K562 (cell line): ENCODE measurements at regions not wholly inside any gene's neighbourhood (a gene's known extent, or its start where the extent isn't known, plus 50 kb on each side); places are given as distances from the start of the nearest gene placed in this dataset.

Experiments
- ATAC-seq: fragments of 200-7000 bp; cut with Tn5 transposase; 3 replicates; pipeline ENCODE4 v1.9.1; 2020; ENCODE audit warnings: moderate library complexity
- BruUV-seq: library from RNA; stranded (reverse); fragments of 400-500 nt; replicated peaks from 2 replicates; lab custom pipeline; 2021; lab: Mats Ljungman, UMichigan
- CTCF ChIA-PET: fragments of 300-600 bp; formaldehyde crosslinking; extraction: SDS; loops from one replicate; lab custom pipeline; 2021; ENCODE audit warnings: low intra/inter-chr PET ratio; lab: Yijun Ruan, JAX
- POLR2A ChIA-PET: fragments of 300-600, 350-650 bp; sonication (Branson Sonifier 250); formaldehyde crosslinking; extraction: SDS; loops from one replicate; lab custom pipeline; 2021; ENCODE audit warnings: antibody characterized with exemption, inconsistent platforms; lab: Yijun Ruan, JAX
- DNase-seq, 4 experiments: peaks; one replicate each; pipeline versions ENCODE4 v3.0.0 to v3.0.0-alpha.2; 2011 to 2018; ENCODE audit warnings: low spot score in 3 of 4, mixed read lengths in 3 of 4; ENCODE audit errors: extremely low read depth in 1 of 4
- FAIRE-seq: peaks from 2 replicates; lab custom pipeline; 2011; peaks lifted over from hg19 to GRCh38; lab: Jason Lieb, UNC
- H2AFZ ChIP-seq: 2 replicates; pipeline ENCODE4 v1.6.0; 2011; ENCODE audit warnings: low read depth, low read length, control low read depth, inconsistent platforms
- H3K27ac ChIP-seq: fragments of 200-600 bp; 3 replicates; pipeline ENCODE4 v1.8.0; 2011; ENCODE audit warnings: low read depth, mild to moderate bottlenecking, control low read depth, inconsistent platforms, low read length, moderate library complexity, mixed read lengths; ENCODE audit errors: extremely low read depth
- H3K27me3 ChIP-seq, 2 experiments: fragments of 300-600 bp in 1 of 2; 2 replicates in 1 of 2; 3 replicates in 1 of 2; pipeline versions ENCODE4 v1.6.0 to v1.8.0; 2011; ENCODE audit warnings: inconsistent platforms in 2 of 2, low read length in 2 of 2, mild to moderate bottlenecking in 1 of 2, mixed read lengths in 1 of 2, moderate library complexity in 1 of 2; ENCODE audit not compliant: control insufficient read depth in 2 of 2, insufficient read depth in 2 of 2
- H3K36me3 ChIP-seq: fragments of 300-600 bp; 3 replicates; pipeline ENCODE4 v1.8.0; 2011; ENCODE audit warnings: mild to moderate bottlenecking, low read length, inconsistent platforms; ENCODE audit not compliant: control insufficient read depth, insufficient read depth
- H3K4me1 ChIP-seq, 2 experiments: fragments of 200-600 bp in 1 of 2; replicated peaks in 1 of 2; 2 replicates in 1 of 2; 3 replicates in 1 of 2; pipeline versions ENCODE4 v1.5.1 to v1.8.0; 2011; ENCODE audit warnings: inconsistent platforms in 2 of 2, low read length in 2 of 2, mild to moderate bottlenecking in 1 of 2, mixed read lengths in 1 of 2, moderate library complexity in 1 of 2; ENCODE audit not compliant: control insufficient read depth in 2 of 2, insufficient read depth in 2 of 2
- H3K4me2 ChIP-seq: 2 replicates; pipeline ENCODE4 v1.6.1; 2011; ENCODE audit warnings: low read length, control low read depth, inconsistent platforms, mixed read lengths; ENCODE audit not compliant: insufficient read depth
- H3K4me3 ChIP-seq: fragments of 200-600 bp; sonication (generic), shearing (Covaris generic); 2 replicates; pipeline ENCODE4 v1.5.1; 2016; ENCODE audit warnings: control low read depth, inconsistent platforms
- H3K79me2 ChIP-seq: fragments of 200-600 bp; 3 replicates; pipeline ENCODE4 v1.8.0; 2011; ENCODE audit warnings: low read length, inconsistent platforms; ENCODE audit not compliant: control insufficient read depth, insufficient read depth
- H3K9ac ChIP-seq, 2 experiments: 2 replicates each; pipeline versions ENCODE4 v1.6.0 to v1.6.1; 2011; ENCODE audit warnings: low read depth in 2 of 2, low read length in 2 of 2, control low read depth in 1 of 2, inconsistent platforms in 1 of 2, mild to moderate bottlenecking in 1 of 2, mixed read lengths in 1 of 2; ENCODE audit not compliant: insufficient read depth in 1 of 2
- H3K9me1 ChIP-seq: one replicate; pipeline ENCODE4 v1.6.0; 2011; ENCODE audit warnings: inconsistent platforms, mild to moderate bottlenecking, low read length, moderate library complexity; ENCODE audit not compliant: control insufficient read depth, insufficient read depth
- H3K9me3 ChIP-seq: replicated peaks from 2 replicates; pipeline ENCODE4 v1.5.1; 2011; ENCODE audit warnings: low read depth, low read length, inconsistent platforms; ENCODE audit not compliant: control insufficient read depth, insufficient read depth
- H4K20me1 ChIP-seq: replicated peaks from 2 replicates; pipeline ENCODE4 v1.6.1; 2011; ENCODE audit warnings: low read length, inconsistent platforms, mixed read lengths; ENCODE audit not compliant: control insufficient read depth, insufficient read depth
- CTCFL ChIP-seq: IDR thresholded peaks from 2 replicates; pipeline ENCODE4 v1.6.1; 2011; ENCODE audit warnings: borderline replicate concordance, low read depth, mild to moderate bottlenecking, moderate library complexity, low read length; ENCODE audit not compliant: insufficient read depth, poor library complexity, severe bottlenecking
- HBP1 ChIP-seq: fragments of 450-650 bp; formaldehyde crosslinking; IDR thresholded peaks from 2 replicates; pipeline ENCODE4 v1.4.0; 2022; ENCODE audit warnings: missing genetic modification characterization
- IRF1 ChIP-seq: sonication (generic); formaldehyde crosslinking; IDR thresholded peaks from 2 replicates; pipeline ENCODE4 v1.8.0; 2022; ENCODE audit warnings: missing genetic modification reagents, mild to moderate bottlenecking, borderline replicate concordance
- PREB ChIP-seq: sonication (generic); formaldehyde crosslinking; IDR thresholded peaks from 2 replicates; pipeline ENCODE4 v1.8.1; 2023; ENCODE audit warnings: mild to moderate bottlenecking, missing genetic modification reagents
- SMC3 ChIP-seq: conservative IDR thresholded peaks from 2 replicates; pipeline ENCODE4 v1.6.1; 2011; ENCODE audit warnings: low read depth, low read length, improper control_type of control experiment; ENCODE audit not compliant: insufficient read depth
- SP2 ChIP-seq: IDR thresholded peaks from 2 replicates; pipeline ENCODE4 v1.6.1; 2011; ENCODE audit warnings: mild to moderate bottlenecking, low read depth, low read length, moderate library complexity; ENCODE audit not compliant: poor library complexity, severe bottlenecking; ENCODE audit errors: extremely low read depth
- TAF7 ChIP-seq: fragments of 450-650 bp; IDR thresholded peaks from 2 replicates; pipeline ENCODE4 v1.6.1; 2016; ENCODE audit warnings: missing genetic modification characterization, missing compliant biosample characterization
- ZBTB2 ChIP-seq: fragments of 450-650 bp; IDR thresholded peaks from 2 replicates; pipeline ENCODE4 v1.6.1; 2016; ENCODE audit warnings: antibody characterized with exemption
- ZNF239 ChIP-seq: fragments of 250-450 bp; sonication (Bioruptor Pico); IDR thresholded peaks from 2 replicates; pipeline ENCODE4 v1.4.0; 2020; ENCODE audit warnings: mild to moderate bottlenecking
- ZNF347 ChIP-seq: fragments of 450-650 bp; formaldehyde crosslinking; IDR thresholded peaks from 2 replicates; pipeline ENCODE4 v1.4.0; 2020; ENCODE audit warnings: low read depth, mild to moderate bottlenecking, moderate library complexity
- WGBS: fragments of 100-300 bp; shearing (Covaris generic); methylation state at CpG from one replicate; pipeline ENCODE4 v1.1.6; 2016; ENCODE audit warnings: low coverage, mixed read lengths; ENCODE audit not compliant: insufficient coverage; ENCODE audit errors: missing lambda C conversion rate; 5-methylcytosine and 5-hydroxymethylcytosine counted together
- in situ Hi-C: fragments of 300-500 bp; cut with MboI; formaldehyde crosslinking; loops from 4 replicates; pipeline ENCODE4 v1.15.0; 2018; ENCODE audit warnings: inconsistent platforms, mixed read lengths
- intact Hi-C: fragments of 100-400 bp; cut with micrococcal nuclease; formaldehyde crosslinking; loops from 2 replicates; pipeline ENCODE4 v1.14.2; 2022

- WGBS = 2% methylated on average over 9 of the region's 9 CpGs
- Histone ChIP-seq H2AFZ (no peak overlapping the region), H3K27ac (no peak overlapping the region), H3K4me3 (no peak overlapping the region), H3K4me1 (no peaks in the 10 kb centered on the region), H3K9ac (no peak overlapping the region), H3K36me3 (no peaks in the 10 kb centered on the region), H4K20me1 (no peaks in the 10 kb centered on the region), H3K9me1 (no peaks in the 10 kb centered on the region), H3K4me2 (no peak overlapping the region), H3K9me3 (no peaks in the 10 kb centered on the region), H3K27me3 (no peaks in the 10 kb centered on the region; a peak in 1 of 5 replicates), H3K79me2 (no peaks in the 10 kb centered on the region)
- BruUV-seq = no TSS peak
- in situ Hi-C loops = no loop called here
- intact Hi-C loops = no loop called here
- no peak for DNase-seq
- no peak for ATAC-seq
- no peak for FAIRE-seq
- CTCF ChIA-PET = no interaction called here
- POLR2A ChIA-PET = no interaction called here
- TF ChIP-seq ZNF347 (no peak), CTCFL (no peak), ZNF239 (CRISPR knock-in tag) (no peak), IRF1 (CRISPR knock-in tag) (no peak), HBP1 (CRISPR knock-in tag) (no peak), SMC3 (no peak), PREB (CRISPR knock-in tag) (no peak), ZBTB2 (no peak), SP2 (no peak), TAF7 (tag) (no peak)
Measured at GRCh38 chr17:72297326-72298115, 176.7 kb downstream of the SOX9 start.
